Prostate gland (tissue), 2 donors: ENCODE measurements at regions not wholly inside any gene's neighbourhood (a gene's known extent, or its start where the extent isn't known, plus 50 kb on each side); places are given as distances from the start of the nearest gene placed in this dataset.
"Not testable (repeated sequence)": the region's sequence is repeated elsewhere in the genome, so short reads cannot be mapped to it uniquely, and the experiment has no call there.

ENCODE experiments used
- POLR2A ChIP-seq: fragments of 450-650 bp; IDR thresholded peaks from one replicate; pipeline ENCODE4 v1.6.1; 2016; ENCODE audit warnings: antibody characterized with exemption, mild to moderate bottlenecking
- TF ChIP-seq, protein P1 (sequence below), 4 experiments: fragments of 200-600 bp in 2 of 4; fragments of 450-650 bp in 2 of 4; sonication (generic) in 2 of 4; IDR thresholded peaks; 1 replicate in 3 of 4; 2 replicates in 1 of 4; pipeline ENCODE4 v1.5.1; 2016 to 2019; ENCODE audit warnings: antibody characterized with exemption in 4 of 4, mild to moderate bottlenecking in 2 of 4, moderate library complexity in 2 of 4

- not testable (repeated sequence) for TF ChIP-seq POLR2A
- TF ChIP-seq, protein P1, sequence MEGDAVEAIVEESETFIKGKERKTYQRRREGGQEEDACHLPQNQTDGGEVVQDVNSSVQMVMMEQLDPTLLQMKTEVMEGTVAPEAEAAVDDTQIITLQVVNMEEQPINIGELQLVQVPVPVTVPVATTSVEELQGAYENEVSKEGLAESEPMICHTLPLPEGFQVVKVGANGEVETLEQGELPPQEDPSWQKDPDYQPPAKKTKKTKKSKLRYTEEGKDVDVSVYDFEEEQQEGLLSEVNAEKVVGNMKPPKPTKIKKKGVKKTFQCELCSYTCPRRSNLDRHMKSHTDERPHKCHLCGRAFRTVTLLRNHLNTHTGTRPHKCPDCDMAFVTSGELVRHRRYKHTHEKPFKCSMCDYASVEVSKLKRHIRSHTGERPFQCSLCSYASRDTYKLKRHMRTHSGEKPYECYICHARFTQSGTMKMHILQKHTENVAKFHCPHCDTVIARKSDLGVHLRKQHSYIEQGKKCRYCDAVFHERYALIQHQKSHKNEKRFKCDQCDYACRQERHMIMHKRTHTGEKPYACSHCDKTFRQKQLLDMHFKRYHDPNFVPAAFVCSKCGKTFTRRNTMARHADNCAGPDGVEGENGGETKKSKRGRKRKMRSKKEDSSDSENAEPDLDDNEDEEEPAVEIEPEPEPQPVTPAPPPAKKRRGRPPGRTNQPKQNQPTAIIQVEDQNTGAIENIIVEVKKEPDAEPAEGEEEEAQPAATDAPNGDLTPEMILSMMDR (IDR thresholded peaks at IDR 0.05) = not testable (repeated sequence)
These were observed 116.7 kb upstream of the SAMD11 start for GRCh38 chr1:807066-807465.
